AG20443 (cell line): ENCODE measurements at regions not wholly inside any gene's neighbourhood (a gene's known extent, or its start where the extent isn't known, plus 50 kb on each side); places are given as distances from the start of the nearest gene placed in this dataset.
"Not testable (repeated sequence)": the region's sequence is repeated elsewhere in the genome, so short reads cannot be mapped to it uniquely, and the experiment has no call there.

Experiments
- DNase-seq: peaks from one replicate; pipeline ENCODE4 v3.0.0; 2012; ENCODE audit warnings: low spot score, mixed read lengths

- DNase-seq, result no peak
These were observed 897.8 kb downstream of the LRFN5 start for GRCh38 chr14:42504433-42504832.

- DNase-seq, result no peak
These were observed 892.5 kb downstream of the LRFN5 start for GRCh38 chr14:42499137-42499536.

- no peak for DNase-seq
These were observed 883.9 kb downstream of the LRFN5 start for GRCh38 chr14:42490536-42490935.

GRCh38 chr14:42488965-42489364, 882.3 kb downstream of the LRFN5 start:
- DNase-seq, result no peak

GRCh38 chr14:42482345-42482971, 875.8 kb downstream of the LRFN5 start:
- DNase-seq, result not testable (repeated sequence)

GRCh38 chr14:42481714-42482113, 875.0 kb downstream of the LRFN5 start:
- DNase-seq, result not testable (repeated sequence)

- no peak for DNase-seq
These were observed 873.6 kb downstream of the LRFN5 start for GRCh38 chr14:42480255-42480654.

- no peak for DNase-seq
These were observed 868.6 kb downstream of the LRFN5 start for GRCh38 chr14:42475289-42475688.

- no peak for DNase-seq
These were observed 863.7 kb downstream of the LRFN5 start for GRCh38 chr14:42470427-42470719.

- DNase-seq, result no peak
These were observed 863.2 kb downstream of the LRFN5 start for GRCh38 chr14:42469637-42470426.

GRCh38 chr14:42460673-42461072, 854.0 kb downstream of the LRFN5 start:
- no peak for DNase-seq

GRCh38 chr14:42459171-42459685, 852.6 kb downstream of the LRFN5 start:
- no peak for DNase-seq

GRCh38 chr14:42441615-42442014, 834.9 kb downstream of the LRFN5 start:
- DNase-seq, result no peak

- DNase-seq, result no peak
These were observed 831.1 kb downstream of the LRFN5 start for GRCh38 chr14:42437809-42438208.

- no peak for DNase-seq
These were observed 822.7 kb downstream of the LRFN5 start for GRCh38 chr14:42429401-42429800.

- no peak for DNase-seq
These were observed 822.3 kb downstream of the LRFN5 start for GRCh38 chr14:42428996-42429395.

- no peak for DNase-seq
These were observed 817.8 kb downstream of the LRFN5 start for GRCh38 chr14:42424501-42424900.

- no peak for DNase-seq
These were observed 814.9 kb downstream of the LRFN5 start for GRCh38 chr14:42421377-42422078.

- no peak for DNase-seq
These were observed 813.4 kb downstream of the LRFN5 start for GRCh38 chr14:42420071-42420470.

GRCh38 chr14:42407153-42407552, 800.5 kb downstream of the LRFN5 start:
- no peak for DNase-seq

GRCh38 chr14:42391146-42391834, 784.6 kb downstream of the LRFN5 start:
- DNase-seq, result no peak

- DNase-seq, result no peak
These were observed 772.2 kb downstream of the LRFN5 start for GRCh38 chr14:42378880-42379279.
